ENCODE measurements at regions not wholly inside any gene's neighbourhood (a gene's known extent, or its start where the extent isn't known, plus 50 kb on each side); places are given as distances from the start of the nearest gene placed in this dataset.

- no peak for TF ChIP-seq CTCF (IDR thresholded peaks at IDR 0.05; ENCODE audit: low read depth, low read length)
- TF ChIP-seq EZH2phosphoT487 (IDR thresholded peaks at IDR 0.05; ENCODE audit: low read depth): no peak
These were observed 78.3 kb upstream of the IL2 start for GRCh38 chr4:122534776-122535175.

Measured in OCI-LY3 (cell line).